Esophagus muscularis mucosa (tissue), 3 donors: ENCODE measurements at regions not wholly inside any gene's neighbourhood (a gene's known extent, or its start where the extent isn't known, plus 50 kb on each side); places are given as distances from the start of the nearest gene placed in this dataset.

ENCODE experiments used
- CTCF ChIP-seq, 3 experiments: fragments of 200-600 bp in 2 of 3; fragments of 450-650 bp in 1 of 3; sonication (generic) in 2 of 3; IDR thresholded peaks; one replicate each; pipeline ENCODE4 v1.5.1; 2017 to 2019; ENCODE audit warnings: antibody characterized with exemption in 3 of 3, mild to moderate bottlenecking in 2 of 3, moderate library complexity in 1 of 3
- POLR2A ChIP-seq: fragments of 450-650 bp; IDR thresholded peaks from one replicate; pipeline ENCODE4 v1.6.1; 2017; ENCODE audit warnings: antibody characterized with exemption, moderate library complexity, mild to moderate bottlenecking, low read depth
- POLR2AphosphoS5 ChIP-seq, 2 donors: sonication (generic); formaldehyde crosslinking; IDR thresholded peaks; one replicate each; pipeline ENCODE4 v1.6.1; 2017; ENCODE audit warnings: antibody characterized with exemption in 2 of 2

- TF ChIP-seq POLR2AphosphoS5 (IDR thresholded peaks at IDR 0.05) (no peak), CTCF (IDR thresholded peaks at IDR 0.05) (no peak), POLR2A (no peak)
Observed at GRCh38 chr20:61104232-61104631, 147.8 kb upstream of the CDH4 start.
